ENCODE measurements at regions not wholly inside any gene's neighbourhood (a gene's known extent, or its start where the extent isn't known, plus 50 kb on each side); places are given as distances from the start of the nearest gene placed in this dataset.

- Mint-ChIP-seq H3K27ac (no peak overlapping the region), H3K27me3 (peaks cover 4% of the 10 kb centered on the region), H3K4me1 (no peaks in the 10 kb centered on the region), H3K4me3 (no peak overlapping the region), H3K9me3 (ENCODE audit: insufficient read depth) (no peaks in the 10 kb centered on the region)
- WGBS (ENCODE audit: insufficient coverage): no CpG with 5 or more reads among the region's 4 CpGs
- no peak overlapping the region for H3K4me2 ChIP-seq (replicated peaks; ENCODE audit: low read depth, low read length, poor library complexity, severe bottlenecking)
- H3K9ac ChIP-seq (ENCODE audit: low read length): no peak overlapping the region
- no peak for TF ChIP-seq CTCF (IDR thresholded peaks at IDR 0.05)
- TF ChIP-seq EZH2 (IDR thresholded peaks at IDR 0.05; ENCODE audit: borderline replicate concordance, insufficient read depth, low read depth, low read length, poor library complexity, severe bottlenecking): no peak
- H4K20me1 ChIP-seq (ENCODE audit: control insufficient read depth, insufficient read depth, low read length, poor library complexity, severe bottlenecking): no peaks in the 10 kb centered on the region
- peaks cover 0 to 6% (median 0%) of the 10 kb centered on the region in 3 donors for H3K9me3 ChIP-seq (ENCODE audit: control extremely low read depth in 1 of 3, control insufficient read depth in 2 of 3, insufficient read depth in 1 of 3, low read length in 2 of 3)
- intact Hi-C loops (cut with micrococcal nuclease): no loop called here
- no peak for ATAC-seq (ENCODE audit: low read depth)
- ChIA-PET POLR2A (no interaction called here), CTCF (no interaction called here)
- H3K36me3 ChIP-seq (replicated peaks in 1 of 2; ENCODE audit: control extremely low read depth in 1 of 2, control insufficient read depth in 1 of 2, extremely low read depth in 1 of 2, insufficient read depth in 2 of 2, low read length in 1 of 2): no peaks in the 10 kb centered on the region
- peaks cover 0 to 2% (median 0%) of the 10 kb centered on the region in 4 experiments for H3K27me3 ChIP-seq (replicated peaks in 1 of 4; ENCODE audit: control extremely low read depth in 1 of 4, control insufficient read depth in 3 of 4, insufficient read depth in 4 of 4, low read length in 3 of 4)
- no peak for DNase-seq
- H2AFZ ChIP-seq (ENCODE audit: insufficient read depth, low read depth, low read length, poor library complexity, severe bottlenecking): no peak overlapping the region
- no peaks in the 10 kb centered on the region for H3K4me1 ChIP-seq (ENCODE audit: control insufficient read depth in 2 of 2, insufficient read depth in 2 of 2, low read length in 2 of 2)
- no peak overlapping the region for H3K27ac ChIP-seq (ENCODE audit: low read length in 2 of 2)
- H3K79me2 ChIP-seq (ENCODE audit: control insufficient read depth, insufficient read depth, low read length): no peaks in the 10 kb centered on the region
- no peak overlapping the region for H3K4me3 ChIP-seq (ENCODE audit: control extremely low read depth in 1 of 5, extremely low read depth in 1 of 5, insufficient read depth in 1 of 5, low read depth in 2 of 5, low read length in 4 of 5)
These were observed 283.5 kb upstream of the ADARB2 start for GRCh38 chr10:2020836-2021235.

GRCh38 chr10:2019803-2020202 lies 282.5 kb upstream of the ADARB2 start:
- peaks cover 0 to 2% (median 0%) of the 10 kb centered on the region in 4 experiments for H3K27me3 ChIP-seq (replicated peaks in 1 of 4; ENCODE audit: control extremely low read depth in 1 of 4, control insufficient read depth in 3 of 4, insufficient read depth in 4 of 4, low read length in 3 of 4)
- no peak overlapping the region for H3K4me2 ChIP-seq (replicated peaks; ENCODE audit: low read depth, low read length, poor library complexity, severe bottlenecking)
- no peak overlapping the region for H2AFZ ChIP-seq (ENCODE audit: insufficient read depth, low read depth, low read length, poor library complexity, severe bottlenecking)
- H3K9me3 ChIP-seq (ENCODE audit: control extremely low read depth in 1 of 3, control insufficient read depth in 2 of 3, insufficient read depth in 1 of 3, low read length in 2 of 3): peaks cover 0 to 6% (median 0%) of the 10 kb centered on the region in 3 donors
- Mint-ChIP-seq H3K27me3 (peaks cover 4% of the 10 kb centered on the region), H3K4me1 (no peaks in the 10 kb centered on the region), H3K9me3 (ENCODE audit: insufficient read depth) (no peaks in the 10 kb centered on the region), H3K4me3 (no peak overlapping the region), H3K27ac (no peak overlapping the region)
- ATAC-seq (ENCODE audit: low read depth) (no peak), DNase-seq (no peak)
- POLR2A ChIA-PET: no interaction called here
- no peaks in the 10 kb centered on the region for H3K4me1 ChIP-seq (ENCODE audit: control insufficient read depth in 2 of 2, insufficient read depth in 2 of 2, low read length in 2 of 2)
- no peak overlapping the region for H3K4me3 ChIP-seq (ENCODE audit: control extremely low read depth in 1 of 5, extremely low read depth in 1 of 5, insufficient read depth in 1 of 5, low read depth in 2 of 5, low read length in 4 of 5)
- H3K9ac ChIP-seq (ENCODE audit: low read length): no peak overlapping the region
- H3K79me2 ChIP-seq (ENCODE audit: control insufficient read depth, insufficient read depth, low read length): no peaks in the 10 kb centered on the region
- WGBS (ENCODE audit: insufficient coverage): 92% methylated on average over 9 of the region's 12 CpGs
- H3K27ac ChIP-seq (ENCODE audit: low read length in 2 of 2): no peak overlapping the region
- no peaks in the 10 kb centered on the region for H4K20me1 ChIP-seq (ENCODE audit: control insufficient read depth, insufficient read depth, low read length, poor library complexity, severe bottlenecking)
- H3K36me3 ChIP-seq (replicated peaks in 1 of 2; ENCODE audit: control extremely low read depth in 1 of 2, control insufficient read depth in 1 of 2, extremely low read depth in 1 of 2, insufficient read depth in 2 of 2, low read length in 1 of 2): no peaks in the 10 kb centered on the region
- intact Hi-C loops (cut with micrococcal nuclease): no loop called here
- CTCF ChIA-PET: no interaction called here
- no peak for TF ChIP-seq EZH2 (IDR thresholded peaks at IDR 0.05; ENCODE audit: borderline replicate concordance, insufficient read depth, low read depth, low read length, poor library complexity, severe bottlenecking)
- TF ChIP-seq CTCF (IDR thresholded peaks at IDR 0.05): no peak

Measured in B cell (primary cell).